ENCODE measurements at regions not wholly inside any gene's neighbourhood (a gene's known extent, or its start where the extent isn't known, plus 50 kb on each side); places are given as distances from the start of the nearest gene placed in this dataset.

DNA sequence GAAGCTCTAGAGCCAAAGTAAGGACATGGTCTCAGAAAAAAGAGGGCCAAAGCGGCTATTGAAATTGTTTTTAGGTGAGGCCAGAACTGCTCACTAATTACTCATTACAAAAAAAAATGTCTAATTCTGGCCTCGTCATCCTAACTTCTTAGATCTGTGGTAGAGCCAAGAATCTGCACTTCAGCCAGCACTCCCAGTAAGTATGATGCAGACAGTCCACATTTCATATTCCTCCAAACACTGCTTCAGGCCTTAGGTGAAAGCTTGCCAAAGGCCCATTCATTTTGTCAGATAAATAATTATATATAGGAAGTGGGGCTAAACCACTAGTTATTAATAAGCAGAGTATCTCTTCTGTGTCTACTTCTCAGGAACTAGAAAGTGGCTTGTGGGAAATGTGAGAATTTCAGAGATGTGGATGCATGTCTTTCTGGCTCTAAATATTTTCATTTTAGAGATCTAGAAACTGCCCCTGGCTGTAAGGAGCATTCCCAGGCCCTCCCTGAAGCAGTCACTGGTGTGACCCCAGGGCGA lies 554.0 kb downstream of the TLE4 start:
- H3K27ac ChIP-seq (ENCODE audit: control insufficient read depth, insufficient read depth, low read length), result no peak overlapping the region
- H3K9me1 ChIP-seq (ENCODE audit: control insufficient read depth, extremely low read depth, insufficient read depth, low read length), result no peaks in the 10 kb centered on the region
- H3K4me1 ChIP-seq (ENCODE audit: control insufficient read depth, extremely low read depth, insufficient read depth, low read length), result no peaks in the 10 kb centered on the region
- H3K36me3 ChIP-seq (ENCODE audit: control insufficient read depth in 2 of 2, extremely low read depth in 1 of 2, insufficient read depth in 2 of 2, low read length in 2 of 2), result no peaks in the 10 kb centered on the region
- TF ChIP-seq EZH2 (IDR thresholded peaks at IDR 0.05; ENCODE audit: low read length), result no peak
- TF ChIP-seq, protein P1, sequence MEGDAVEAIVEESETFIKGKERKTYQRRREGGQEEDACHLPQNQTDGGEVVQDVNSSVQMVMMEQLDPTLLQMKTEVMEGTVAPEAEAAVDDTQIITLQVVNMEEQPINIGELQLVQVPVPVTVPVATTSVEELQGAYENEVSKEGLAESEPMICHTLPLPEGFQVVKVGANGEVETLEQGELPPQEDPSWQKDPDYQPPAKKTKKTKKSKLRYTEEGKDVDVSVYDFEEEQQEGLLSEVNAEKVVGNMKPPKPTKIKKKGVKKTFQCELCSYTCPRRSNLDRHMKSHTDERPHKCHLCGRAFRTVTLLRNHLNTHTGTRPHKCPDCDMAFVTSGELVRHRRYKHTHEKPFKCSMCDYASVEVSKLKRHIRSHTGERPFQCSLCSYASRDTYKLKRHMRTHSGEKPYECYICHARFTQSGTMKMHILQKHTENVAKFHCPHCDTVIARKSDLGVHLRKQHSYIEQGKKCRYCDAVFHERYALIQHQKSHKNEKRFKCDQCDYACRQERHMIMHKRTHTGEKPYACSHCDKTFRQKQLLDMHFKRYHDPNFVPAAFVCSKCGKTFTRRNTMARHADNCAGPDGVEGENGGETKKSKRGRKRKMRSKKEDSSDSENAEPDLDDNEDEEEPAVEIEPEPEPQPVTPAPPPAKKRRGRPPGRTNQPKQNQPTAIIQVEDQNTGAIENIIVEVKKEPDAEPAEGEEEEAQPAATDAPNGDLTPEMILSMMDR (optimal IDR thresholded peaks at IDR 0.05 in 1 of 3, IDR thresholded peaks at IDR 0.05 in 1 of 3, conservative IDR thresholded peaks at IDR 0.05 in 1 of 3; ENCODE audit: extremely low read depth in 1 of 3, insufficient read depth in 2 of 3, low read length in 3 of 3), result no peak
- H2AFZ ChIP-seq (ENCODE audit: control insufficient read depth, low read length), result no peak overlapping the region
- H3K9ac ChIP-seq (ENCODE audit: control insufficient read depth, extremely low read depth, insufficient read depth, low read length), result no peak overlapping the region
- FAIRE-seq (no peak), DNase-seq (ENCODE audit: low read depth, low spot score) (no peak)
- dilution Hi-C loops (cut with MboI; ENCODE audit: extremely low pct_ligation_motif_present, low sequenced_read_pairs), result no loop called here
- H3K79me2 ChIP-seq (ENCODE audit: control insufficient read depth, insufficient read depth, low read length), result no peaks in the 10 kb centered on the region
- no peak overlapping the region for H3K4me2 ChIP-seq (ENCODE audit: control insufficient read depth, extremely low read depth, insufficient read depth, low read depth, low read length)
- H3K27me3 ChIP-seq (ENCODE audit: control insufficient read depth, extremely low read depth, insufficient read depth, low read length), result no peaks in the 10 kb centered on the region
- no peak overlapping the region for H3K4me3 ChIP-seq (ENCODE audit: control insufficient read depth in 2 of 3, extremely low read depth in 1 of 3, insufficient read depth in 2 of 3, low read depth in 1 of 3, low read length in 3 of 3)
- H3K9me3 ChIP-seq (ENCODE audit: control insufficient read depth, low read depth, low read length), result no peaks in the 10 kb centered on the region
- no peaks in the 10 kb centered on the region for H4K20me1 ChIP-seq (ENCODE audit: control insufficient read depth, extremely low read depth, insufficient read depth, low read length)

DNA sequence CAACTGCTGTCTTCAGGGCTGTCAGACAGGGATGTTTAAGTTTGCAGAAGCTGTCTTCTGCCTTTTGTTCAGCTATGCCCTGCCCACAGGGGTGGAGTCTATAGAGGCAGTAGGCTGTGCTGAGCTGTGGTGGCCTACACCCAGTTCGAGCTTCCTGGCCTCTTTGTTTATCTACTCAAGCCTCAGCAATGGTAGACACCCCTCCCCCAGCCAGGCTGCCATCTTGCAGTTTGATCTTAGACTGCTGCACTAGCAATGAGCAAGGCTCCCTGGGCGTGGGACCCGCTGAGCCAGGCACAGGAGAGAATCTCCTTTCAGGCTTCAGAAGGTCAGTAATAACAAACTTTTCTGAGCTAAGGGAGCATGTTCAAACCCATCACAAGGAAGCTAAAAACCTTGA lies 545.3 kb downstream of the TLE4 start:
- H3K9me3 ChIP-seq (ENCODE audit: control insufficient read depth, low read depth, low read length), result no peaks in the 10 kb centered on the region
- TF ChIP-seq, protein P1 (optimal IDR thresholded peaks at IDR 0.05 in 1 of 3, IDR thresholded peaks at IDR 0.05 in 1 of 3, conservative IDR thresholded peaks at IDR 0.05 in 1 of 3; ENCODE audit: extremely low read depth in 1 of 3, insufficient read depth in 2 of 3, low read length in 3 of 3), result no peak
- TF ChIP-seq EZH2 (IDR thresholded peaks at IDR 0.05; ENCODE audit: low read length), result no peak
- no peaks in the 10 kb centered on the region for H3K79me2 ChIP-seq (ENCODE audit: control insufficient read depth, insufficient read depth, low read length)
- H3K27ac ChIP-seq (ENCODE audit: control insufficient read depth, insufficient read depth, low read length), result no peak overlapping the region
- H3K9ac ChIP-seq (ENCODE audit: control insufficient read depth, extremely low read depth, insufficient read depth, low read length), result no peak overlapping the region
- no peak for FAIRE-seq
- H3K9me1 ChIP-seq (ENCODE audit: control insufficient read depth, extremely low read depth, insufficient read depth, low read length), result no peaks in the 10 kb centered on the region
- H3K4me2 ChIP-seq (ENCODE audit: control insufficient read depth, extremely low read depth, insufficient read depth, low read depth, low read length), result no peak overlapping the region
- no peaks in the 10 kb centered on the region for H3K36me3 ChIP-seq (ENCODE audit: control insufficient read depth in 2 of 2, extremely low read depth in 1 of 2, insufficient read depth in 2 of 2, low read length in 2 of 2)
- no peak overlapping the region for H2AFZ ChIP-seq (ENCODE audit: control insufficient read depth, low read length)
- dilution Hi-C loops (cut with MboI; ENCODE audit: extremely low pct_ligation_motif_present, low sequenced_read_pairs), result no loop called here
- H3K4me3 ChIP-seq (ENCODE audit: control insufficient read depth in 2 of 3, extremely low read depth in 1 of 3, insufficient read depth in 2 of 3, low read depth in 1 of 3, low read length in 3 of 3), result no peak overlapping the region
- no peaks in the 10 kb centered on the region for H3K4me1 ChIP-seq (ENCODE audit: control insufficient read depth, extremely low read depth, insufficient read depth, low read length)
- no peaks in the 10 kb centered on the region for H3K27me3 ChIP-seq (ENCODE audit: control insufficient read depth, extremely low read depth, insufficient read depth, low read length)
- no peaks in the 10 kb centered on the region for H4K20me1 ChIP-seq (ENCODE audit: control insufficient read depth, extremely low read depth, insufficient read depth, low read length)
- DNase-seq (ENCODE audit: low read depth, low spot score), result no peak
